ENCODE measurements at regions not wholly inside any gene's neighbourhood (a gene's known extent, or its start where the extent isn't known, plus 50 kb on each side); places are given as distances from the start of the nearest gene placed in this dataset.
"Not testable (repeated sequence)": the region's sequence is repeated elsewhere in the genome, so short reads cannot be mapped to it uniquely, and the experiment has no call there.

DNA sequence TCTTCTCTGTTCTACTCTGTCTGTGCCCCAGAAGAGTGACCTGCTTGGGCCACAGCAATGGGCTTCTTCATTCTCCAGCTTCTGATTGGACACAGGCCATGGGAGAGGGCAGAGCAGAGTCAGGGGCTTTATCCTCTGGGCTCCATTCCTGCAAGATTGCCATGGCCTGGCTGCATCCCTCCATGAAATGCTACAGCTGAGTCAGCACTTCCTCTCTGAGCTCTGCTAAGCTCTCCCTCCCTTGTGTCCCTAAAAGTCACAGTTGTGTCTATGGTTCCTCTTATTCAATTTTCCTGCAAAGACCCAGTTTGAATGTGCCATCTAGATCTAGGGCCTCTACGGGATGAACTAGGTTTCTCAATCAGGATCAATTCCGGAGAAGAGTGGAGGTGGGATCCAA is 903.8 kb downstream of the TYW1 start:
- DNase-seq (ENCODE audit: low read depth, low spot score) = no peak

GRCh38 chr7:67901808-67902480 is 905.3 kb downstream of the TYW1 start:
- no peak for DNase-seq (ENCODE audit: low read depth, low spot score)

DNA sequence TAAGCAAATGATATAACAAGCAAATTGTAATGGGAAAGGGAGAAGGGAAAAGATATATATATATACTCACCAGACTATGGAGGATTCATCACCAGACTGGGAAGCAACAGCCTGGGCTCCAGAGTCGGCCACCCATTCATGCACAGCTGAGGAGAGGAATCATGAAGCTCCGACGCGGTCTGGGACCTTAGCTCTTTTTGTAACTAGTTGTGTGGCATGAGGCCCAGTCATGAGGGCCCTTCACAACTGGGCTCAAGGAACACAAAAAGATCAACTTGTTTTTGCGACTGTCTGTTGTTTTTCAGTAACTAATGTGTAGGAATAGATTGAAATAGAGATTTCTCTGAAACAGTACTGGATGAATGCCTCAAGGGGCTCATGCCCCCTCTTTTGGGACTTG is 911.2 kb downstream of the TYW1 start:
- no peak for DNase-seq (ENCODE audit: low read depth, low spot score)

DNA sequence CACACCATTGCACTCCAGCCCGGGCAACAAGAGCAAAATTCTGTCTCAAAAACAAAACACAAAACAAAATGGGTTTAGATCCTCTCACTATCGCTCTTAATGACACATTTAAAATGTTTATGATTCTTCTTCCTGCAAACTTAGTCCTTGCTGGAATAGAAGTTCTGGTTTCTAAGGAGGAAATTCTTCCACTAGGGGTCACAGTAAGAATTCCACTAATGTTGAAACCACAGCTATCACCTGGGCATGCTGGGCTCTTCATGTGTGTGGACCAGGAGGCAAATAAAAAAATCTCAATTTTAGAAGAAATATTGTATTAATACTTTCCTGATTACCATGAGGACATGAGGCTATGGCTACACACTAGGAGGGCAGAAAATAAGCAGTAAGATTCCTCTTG is 915.8 kb downstream of the TYW1 start:
- no peak for DNase-seq (ENCODE audit: low read depth, low spot score)

DNA sequence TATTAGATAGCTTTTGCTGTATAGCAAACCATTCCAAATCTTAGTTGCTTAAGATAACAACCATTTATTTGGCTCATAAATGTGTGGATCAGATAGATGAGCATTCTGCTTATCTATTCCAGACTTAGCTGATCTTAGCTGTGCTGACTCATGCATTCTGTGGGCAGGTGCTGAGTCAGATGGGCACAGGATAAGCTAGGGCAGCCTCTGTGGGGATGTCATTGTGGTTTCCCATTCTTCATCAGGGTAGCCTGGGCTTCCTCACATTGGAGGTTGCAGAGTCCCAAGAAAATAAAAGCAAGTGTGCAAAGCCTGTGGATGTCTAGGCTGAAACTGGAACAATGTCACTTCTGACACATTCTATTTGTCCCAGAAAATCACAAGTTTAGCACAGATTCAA is 917.0 kb downstream of the TYW1 start:
- DNase-seq (ENCODE audit: low read depth, low spot score) = no peak

GRCh38 chr7:67916111-67916510 is 919.5 kb downstream of the TYW1 start:
- DNase-seq (ENCODE audit: low read depth, low spot score) = not testable (repeated sequence)

DNA sequence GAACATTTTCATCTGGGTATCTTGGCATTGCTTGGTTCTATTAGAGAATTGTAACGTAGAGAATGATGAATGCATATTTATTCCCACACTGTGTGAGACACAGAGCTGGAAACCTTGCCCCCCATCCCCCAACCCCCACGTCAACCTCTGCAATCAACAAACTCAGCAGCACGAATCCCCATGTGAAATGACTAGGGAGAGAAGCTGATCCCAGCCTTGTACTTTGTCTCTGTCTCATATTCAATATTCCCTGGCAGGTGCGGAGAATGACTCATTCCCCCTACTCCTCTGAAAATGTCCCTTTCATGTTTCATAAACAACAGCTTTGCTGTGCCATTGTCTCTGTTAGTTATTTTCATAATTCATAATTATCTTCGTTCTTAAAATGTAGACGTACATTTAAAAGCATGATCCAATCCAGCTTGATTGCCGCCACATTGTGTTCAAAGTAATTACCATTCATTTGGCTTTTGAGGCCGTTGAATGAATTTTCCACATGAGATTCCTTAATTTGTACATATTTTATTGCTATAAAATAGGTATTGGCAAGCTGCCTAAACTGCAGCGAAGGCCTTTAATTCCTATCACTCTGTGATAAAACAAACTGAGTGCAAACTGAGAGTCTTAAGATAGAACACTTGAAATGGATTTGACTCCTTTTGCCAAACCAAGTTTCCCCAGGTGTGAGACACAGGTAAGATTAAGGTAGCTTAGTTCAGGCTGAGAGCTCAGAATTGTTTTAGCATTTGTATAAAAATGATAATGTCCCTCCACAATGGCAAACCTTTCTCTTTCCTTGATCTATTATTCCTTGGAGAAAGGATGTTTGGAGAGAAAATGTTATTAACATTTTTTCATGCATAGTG is 920.2 kb downstream of the TYW1 start:
- DNase-seq (ENCODE audit: low read depth, low spot score) = no peak

DNA sequence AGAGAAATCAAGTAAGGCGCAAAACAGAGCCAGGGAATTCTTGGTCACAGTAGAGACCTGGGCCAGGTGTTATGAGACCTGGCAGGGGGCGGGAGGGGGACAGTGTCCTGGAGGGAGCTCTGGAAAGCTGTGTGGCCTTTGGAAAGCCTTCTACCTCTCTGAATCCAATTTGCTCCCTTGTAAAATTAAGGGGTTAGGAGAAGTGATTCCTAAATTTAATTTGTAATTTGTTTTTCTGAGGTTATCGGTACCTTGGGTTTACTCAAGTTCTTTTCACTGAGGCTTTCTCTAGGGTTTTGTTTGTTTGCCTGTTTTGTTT is 920.8 kb downstream of the TYW1 start:
- no peak for DNase-seq (ENCODE audit: low read depth, low spot score)

- DNase-seq (ENCODE audit: low read depth, low spot score) = no peak
Observed at GRCh38 chr7:67918158-67918557, 921.5 kb downstream of the TYW1 start.

DNA sequence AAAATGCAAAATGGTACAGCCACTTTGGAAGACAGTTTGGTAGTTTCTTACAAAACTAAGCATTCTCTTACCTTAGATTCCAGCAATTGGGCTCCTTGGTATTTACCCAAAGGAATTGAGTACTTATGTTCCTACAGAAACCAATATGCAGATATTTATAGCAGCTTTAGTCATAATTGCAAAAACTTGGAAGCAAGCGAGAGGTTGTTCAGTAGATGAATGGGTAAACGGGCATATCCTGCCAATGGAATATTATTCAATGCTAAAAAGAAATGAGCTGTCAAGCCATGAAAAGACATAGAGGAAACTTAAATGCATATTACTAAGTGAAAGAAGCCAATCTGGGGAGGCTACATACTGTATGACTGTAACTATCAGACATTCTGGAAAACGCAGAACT is 926.7 kb downstream of the TYW1 start:
- no peak for DNase-seq (ENCODE audit: low read depth, low spot score)

GRCh38 chr7:67928141-67928540 is 931.5 kb downstream of the TYW1 start:
- no peak for DNase-seq (ENCODE audit: low read depth, low spot score)

DNA sequence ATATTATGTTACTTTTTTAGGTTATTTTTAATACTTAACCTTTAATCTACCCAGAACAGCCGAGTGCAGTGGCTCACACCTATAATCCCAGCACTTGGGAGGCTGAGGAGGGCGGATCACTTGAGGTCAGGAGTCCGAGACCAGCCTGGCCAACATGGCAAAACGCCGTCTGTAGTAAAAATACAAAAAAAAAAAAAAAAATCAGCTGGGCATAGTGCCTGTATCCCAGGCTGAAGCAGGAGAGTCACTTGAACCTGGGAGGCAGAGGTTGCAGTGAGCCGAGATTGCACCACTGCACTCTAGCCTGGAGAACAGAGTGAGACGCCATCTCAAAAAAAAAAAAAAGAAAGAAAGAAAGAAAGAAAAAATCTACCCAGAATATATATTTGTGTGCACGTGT is 939.8 kb downstream of the TYW1 start:
- not testable (repeated sequence) for DNase-seq (ENCODE audit: low read depth, low spot score)

- DNase-seq (ENCODE audit: low read depth, low spot score) = no peak
Observed at GRCh38 chr7:67940400-67940799, 943.8 kb downstream of the TYW1 start.

DNA sequence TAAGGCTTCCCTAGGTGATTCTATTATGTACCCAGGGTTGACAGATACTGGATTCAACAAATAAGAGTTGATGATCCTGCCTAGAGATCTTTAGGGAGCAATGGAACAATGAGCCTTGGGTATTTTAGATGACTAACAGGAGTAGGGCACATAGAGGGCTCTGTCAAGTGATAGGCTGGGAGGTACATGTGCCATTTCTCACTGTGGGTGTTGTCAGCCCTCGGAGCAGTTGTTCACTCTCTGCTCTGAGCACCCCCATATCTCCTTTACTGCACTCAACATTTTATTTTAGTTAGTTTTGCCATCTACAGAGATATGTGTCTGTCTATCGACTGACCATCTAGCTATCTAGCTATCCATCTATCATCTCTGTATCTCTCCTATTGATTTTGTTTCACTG is 950.6 kb downstream of the TYW1 start:
- DNase-seq (ENCODE audit: low read depth, low spot score) = no peak

- DNase-seq (ENCODE audit: low read depth, low spot score) = no peak
Observed at GRCh38 chr7:67947646-67948045, 951.0 kb downstream of the TYW1 start.

DNA sequence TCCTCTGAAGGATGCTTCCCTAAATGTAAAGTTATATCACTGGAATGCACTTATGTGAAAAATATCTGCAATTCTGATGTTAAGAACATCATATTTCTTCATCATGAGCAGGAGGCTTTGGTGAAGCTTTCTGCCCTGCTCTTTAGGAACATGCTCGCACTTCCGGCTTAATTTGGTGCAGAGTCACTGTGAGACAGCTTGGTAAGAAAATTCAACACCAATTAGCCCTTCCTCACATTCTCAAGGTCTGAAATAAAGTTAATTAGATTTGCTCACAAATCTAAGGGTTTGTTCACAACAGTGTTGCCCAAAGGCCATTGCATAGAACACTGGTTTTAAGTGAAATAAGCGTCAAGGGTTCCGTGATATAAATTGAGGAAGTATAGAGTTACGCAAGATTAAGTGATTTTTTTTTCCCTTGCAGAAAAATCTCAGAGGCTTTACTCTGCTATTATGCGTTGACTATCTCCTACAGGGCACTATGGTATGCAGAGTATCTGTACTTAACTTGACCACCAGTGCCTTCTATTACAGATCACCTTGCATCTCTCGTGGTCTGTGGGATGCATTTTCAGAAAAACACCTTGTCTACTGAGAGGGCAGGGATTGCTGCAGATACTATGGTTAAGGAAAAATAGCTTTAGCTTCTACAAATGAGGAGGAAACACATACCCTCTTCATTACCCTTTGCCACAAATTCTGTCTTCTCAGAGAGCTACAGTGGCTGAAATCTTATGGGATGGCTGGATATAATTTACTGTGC is 953.9 kb downstream of the TYW1 start:
- no peak for DNase-seq (ENCODE audit: low read depth, low spot score)

- DNase-seq (ENCODE audit: low read depth, low spot score) = no peak
Observed at GRCh38 chr7:67955061-67955460, 958.4 kb downstream of the TYW1 start.

GRCh38 chr7:67962863-67963262 is 966.2 kb downstream of the TYW1 start:
- no peak for DNase-seq (ENCODE audit: low read depth, low spot score)

GRCh38 chr7:67976490-67976889 is 979.9 kb downstream of the TYW1 start:
- no peak for DNase-seq (ENCODE audit: low read depth, low spot score)

DNA sequence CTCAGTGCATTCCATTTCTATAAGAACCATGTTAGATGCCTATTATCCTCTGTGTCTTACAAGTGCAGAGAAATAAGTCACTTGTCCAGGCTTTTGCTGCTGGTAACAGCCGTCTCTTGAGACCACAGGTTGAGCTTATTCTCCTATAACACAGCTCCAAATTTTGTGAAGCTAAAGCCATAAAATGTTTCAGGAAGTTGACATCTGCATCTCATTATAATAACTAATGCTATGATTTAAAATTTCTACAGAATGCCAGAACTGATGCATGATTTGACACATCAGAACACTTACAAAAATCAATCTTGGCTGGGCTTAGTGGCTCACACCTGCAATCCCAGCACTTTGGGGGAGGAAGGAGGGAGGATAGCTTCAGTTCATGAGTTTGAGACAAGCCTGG is 986.9 kb downstream of the TYW1 start:
- DNase-seq (ENCODE audit: low read depth, low spot score) = no peak

- no peak for DNase-seq (ENCODE audit: low read depth, low spot score)
Observed at GRCh38 chr7:67984326-67984725, 987.7 kb downstream of the TYW1 start.

DNA sequence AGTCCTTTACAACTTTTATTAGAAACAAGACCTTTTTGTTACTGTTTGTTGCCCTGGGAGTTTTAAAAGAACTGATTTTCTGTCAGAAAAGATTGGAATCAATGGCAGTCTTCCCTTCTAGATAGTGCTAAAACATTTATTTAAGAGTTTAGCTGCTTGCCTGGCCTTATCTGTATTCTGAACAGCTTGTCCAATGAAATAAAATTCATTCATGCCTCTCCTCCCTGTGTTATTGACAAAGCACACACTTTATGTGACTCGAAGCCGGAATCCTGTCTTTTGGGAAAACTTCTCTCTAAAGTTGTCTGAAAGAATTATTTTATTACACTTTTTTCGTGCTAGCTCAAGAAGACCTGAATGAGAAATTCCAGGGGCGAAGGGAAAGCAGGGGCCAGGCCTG is 992.5 kb downstream of the TYW1 start:
- DNase-seq (ENCODE audit: low read depth, low spot score) = no peak

DNA sequence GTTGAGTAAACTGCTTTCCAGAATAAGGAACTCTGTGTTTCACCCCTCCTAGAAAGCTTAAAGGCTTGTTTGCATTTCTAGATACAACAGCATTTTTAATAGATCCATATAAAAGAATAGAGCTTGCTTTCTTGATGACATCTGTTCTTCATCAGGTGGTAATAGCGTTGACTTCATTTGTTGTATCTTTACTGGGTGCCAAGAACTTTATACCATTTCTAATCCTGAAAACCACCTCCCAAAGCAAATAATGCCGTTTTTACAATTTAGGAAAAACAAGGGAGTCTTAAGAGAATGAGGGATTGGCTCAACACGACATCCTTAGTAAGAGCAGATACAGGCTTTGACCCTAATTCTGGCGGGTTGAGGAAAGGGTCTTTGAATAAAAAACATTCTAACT is 993.4 kb downstream of the TYW1 start:
- no peak for DNase-seq (ENCODE audit: low read depth, low spot score)

Data from ELF-1 (cell line).